Endothelial cell (in vitro differentiated cells): ENCODE measurements at regions not wholly inside any gene's neighbourhood (a gene's known extent, or its start where the extent isn't known, plus 50 kb on each side); places are given as distances from the start of the nearest gene placed in this dataset.
A peak's percentile ranks its signal among the peaks of the same experiment; 100 is the strongest.

Source experiments
- DNase-seq: peaks from one replicate; pipeline ENCODE4 v3.0.0; 2021; ENCODE audit warnings: low spot score
- H3K27ac Mint-ChIP-seq: one replicate; pipeline ENCODE4 v1.8.0; 2021; ENCODE audit warnings: mixed read lengths, inconsistent platforms; ENCODE audit not compliant: unreplicated experiment
- H3K27me3 Mint-ChIP-seq: one replicate; pipeline ENCODE4 v1.8.0; 2021; ENCODE audit warnings: mild to moderate bottlenecking, moderate library complexity, mixed read lengths, inconsistent platforms; ENCODE audit not compliant: unreplicated experiment
- H3K36me3 Mint-ChIP-seq: one replicate; pipeline ENCODE4 v1.8.0; 2021; ENCODE audit warnings: mild to moderate bottlenecking, low read depth, mixed read lengths, inconsistent platforms; ENCODE audit not compliant: unreplicated experiment
- H3K4me1 Mint-ChIP-seq: one replicate; pipeline ENCODE4 v1.8.0; 2021; ENCODE audit warnings: mild to moderate bottlenecking, mixed read lengths, inconsistent platforms; ENCODE audit not compliant: unreplicated experiment
- H3K4me3 Mint-ChIP-seq: one replicate; pipeline ENCODE4 v1.8.0; 2021; ENCODE audit warnings: mild to moderate bottlenecking, mixed read lengths, inconsistent platforms; ENCODE audit not compliant: unreplicated experiment
- H3K9me3 Mint-ChIP-seq: one replicate; pipeline ENCODE4 v1.8.0; 2021; ENCODE audit warnings: mixed read lengths, inconsistent platforms; ENCODE audit not compliant: unreplicated experiment
- CTCF ChIP-seq: fragments of 200-600 bp; sonication (generic); IDR thresholded peaks from one replicate; pipeline ENCODE4 v1.5.0; 2021; ENCODE audit warnings: antibody characterized with exemption; ENCODE audit not compliant: unreplicated experiment

GRCh38 chr10:31153161-31153560 is 121.5 kb upstream of the ZNF438 start:
- DNase-seq: no peak
- Mint-ChIP-seq H3K4me1 (peaks cover 8% of the 10 kb centered on the region), H3K36me3 (peaks cover 4% of the 10 kb centered on the region), H3K4me3 (no peak overlapping the region), H3K9me3 (no peaks in the 10 kb centered on the region), H3K27ac (no peak overlapping the region), H3K27me3 (no peaks in the 10 kb centered on the region)
- TF ChIP-seq CTCF: no peak

DNA sequence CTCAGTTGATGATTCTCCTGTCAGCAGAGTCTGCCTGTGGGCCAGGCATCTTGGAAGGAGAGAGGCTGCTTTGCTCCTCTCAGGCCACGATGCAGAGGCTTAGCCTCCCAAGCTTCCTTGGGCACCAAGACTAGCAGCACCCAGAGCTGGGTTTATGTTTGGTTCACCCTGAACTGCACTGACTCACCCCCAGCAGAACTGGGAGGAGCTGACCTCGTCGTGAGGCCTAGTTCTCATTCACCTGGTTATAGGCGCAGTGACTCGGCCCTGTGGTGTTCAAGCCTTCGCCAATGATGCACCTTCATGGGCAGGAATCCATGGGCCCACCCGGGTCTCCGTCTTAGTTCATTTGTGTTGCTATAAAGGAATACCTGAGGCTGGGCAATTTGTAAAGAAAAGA is 122.0 kb upstream of the ZNF438 start:
- Mint-ChIP-seq H3K4me1 (peaks cover 8% of the 10 kb centered on the region), H3K9me3 (no peaks in the 10 kb centered on the region), H3K36me3 (peaks cover 4% of the 10 kb centered on the region), H3K4me3 (no peak overlapping the region), H3K27ac (no peak overlapping the region), H3K27me3 (no peaks in the 10 kb centered on the region)
- no peak for DNase-seq
- TF ChIP-seq CTCF: no peak

DNA sequence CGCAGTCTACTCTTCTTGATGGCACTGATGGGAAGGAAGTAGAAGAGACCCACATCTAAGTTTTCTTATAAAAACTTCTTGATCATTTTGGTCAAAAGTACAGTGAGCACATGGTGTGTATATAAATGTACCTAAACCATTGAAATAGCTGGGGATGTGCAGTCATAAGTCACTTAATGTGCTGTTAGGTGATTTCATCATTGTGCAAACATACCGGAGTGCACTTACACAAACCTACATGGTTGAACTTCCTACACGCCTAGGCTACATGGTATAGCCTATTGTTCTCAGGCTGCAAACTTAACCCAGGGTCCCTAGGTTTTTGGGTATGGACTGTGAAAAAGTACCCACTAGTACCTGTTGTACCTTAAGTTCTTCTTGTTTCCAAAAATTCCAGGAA is 123.3 kb upstream of the ZNF438 start:
- TF ChIP-seq CTCF: no peak
- Mint-ChIP-seq H3K4me3 (no peak overlapping the region), H3K27ac (no peak overlapping the region), H3K4me1 (peaks cover 8% of the 10 kb centered on the region), H3K36me3 (peaks cover 4% of the 10 kb centered on the region), H3K27me3 (no peaks in the 10 kb centered on the region), H3K9me3 (no peaks in the 10 kb centered on the region)
- DNase-seq: no peak

GRCh38 chr10:31157123-31158010 is 125.7 kb upstream of the ZNF438 start:
- no peak for TF ChIP-seq CTCF
- H3K27ac Mint-ChIP-seq: no peak overlapping the region

DNA sequence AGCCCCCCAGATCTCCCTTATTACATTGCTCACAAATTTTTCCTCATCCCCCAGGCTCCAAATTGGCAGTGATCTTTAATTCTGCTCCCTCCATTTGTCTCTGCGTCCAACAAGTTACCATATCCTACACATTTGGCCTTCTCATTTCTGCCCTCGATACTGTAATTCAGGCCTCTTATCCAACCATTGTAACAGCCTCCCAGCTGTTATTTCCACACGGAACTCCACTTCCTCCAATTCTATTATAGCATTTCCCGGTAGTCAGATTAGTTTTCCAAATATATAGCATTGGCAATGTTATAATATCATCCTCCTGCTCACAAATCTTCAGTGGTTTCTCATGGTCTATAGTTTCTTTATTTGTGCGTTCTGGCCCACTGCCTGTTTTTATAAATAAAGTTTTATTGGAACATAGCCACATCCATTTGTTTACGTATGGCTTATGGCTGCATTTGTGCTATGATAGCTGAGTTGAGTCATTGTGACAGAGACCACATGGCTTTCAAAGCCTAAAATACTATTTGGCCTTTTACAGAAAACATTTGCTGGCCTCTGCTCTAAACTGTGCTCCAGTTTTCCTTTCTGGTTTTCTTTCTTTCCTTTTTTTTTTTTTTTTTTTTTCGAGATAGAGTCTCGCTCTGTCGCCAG is 126.5 kb upstream of the ZNF438 start:
- no peak for TF ChIP-seq CTCF
- Mint-ChIP-seq H3K36me3 (peaks cover 4% of the 10 kb centered on the region), H3K9me3 (no peaks in the 10 kb centered on the region), H3K4me1 (peaks cover 8% of the 10 kb centered on the region), H3K27me3 (no peaks in the 10 kb centered on the region), H3K4me3 (no peak overlapping the region), H3K27ac (peak overlapping the region; percentile 5)
- no peak for DNase-seq

More at GRCh38 chr10:31157123-31158010, 125.7 kb upstream of the ZNF438 start:
- H3K27me3 Mint-ChIP-seq: no peaks in the 10 kb centered on the region
- peaks cover 4% of the 10 kb centered on the region for H3K36me3 Mint-ChIP-seq
- DNase-seq: no peak
- no peak overlapping the region for H3K4me3 Mint-ChIP-seq
- H3K9me3 Mint-ChIP-seq: no peaks in the 10 kb centered on the region
- H3K4me1 Mint-ChIP-seq: peaks cover 8% of the 10 kb centered on the region
